Subcutaneous abdominal adipose tissue (tissue), 5 donors: ENCODE measurements at regions not wholly inside any gene's neighbourhood (a gene's known extent, or its start where the extent isn't known, plus 50 kb on each side); places are given as distances from the start of the nearest gene placed in this dataset.

Experiments used
- H3K27ac ChIP-seq: one replicate; pipeline ENCODE4 v1.7.0; 2013; ENCODE audit warnings: low read depth, mild to moderate bottlenecking, inconsistent platforms, low read length, moderate library complexity
- H3K27me3 ChIP-seq, 5 donors: one replicate each; pipeline ENCODE4 v1.7.0; 2013; ENCODE audit warnings: low read length in 5 of 5, inconsistent platforms in 1 of 5; ENCODE audit not compliant: control insufficient read depth in 5 of 5, insufficient read depth in 4 of 5
- H3K36me3 ChIP-seq, 5 donors: one replicate each; pipeline ENCODE4 v1.7.0; 2013; ENCODE audit warnings: low read length in 5 of 5; ENCODE audit not compliant: control insufficient read depth in 5 of 5, insufficient read depth in 5 of 5
- H3K4me1 ChIP-seq, 5 donors: one replicate each; pipeline ENCODE4 v1.7.0; 2013; ENCODE audit warnings: low read length in 5 of 5, mild to moderate bottlenecking in 3 of 5, moderate library complexity in 1 of 5; ENCODE audit not compliant: control insufficient read depth in 5 of 5, insufficient read depth in 5 of 5
- H3K4me3 ChIP-seq, 5 donors: one replicate each; pipeline ENCODE4 v1.7.0; 2013; ENCODE audit warnings: low read length in 5 of 5, low read depth in 1 of 5
- H3K9ac ChIP-seq, 5 donors: one replicate each; pipeline ENCODE4 v1.7.0; 2013; ENCODE audit warnings: low read length in 5 of 5, mild to moderate bottlenecking in 4 of 5, moderate library complexity in 3 of 5
- H3K9me3 ChIP-seq, 5 donors: one replicate each; pipeline ENCODE4 v1.7.0; 2013; ENCODE audit warnings: low read length in 5 of 5; ENCODE audit not compliant: control insufficient read depth in 5 of 5
- donor health status: healthy.
- donor health status: healthy.
- donor health status: healthy.
- donor health status: healthy.
- donor health status: healthy.

DNA sequence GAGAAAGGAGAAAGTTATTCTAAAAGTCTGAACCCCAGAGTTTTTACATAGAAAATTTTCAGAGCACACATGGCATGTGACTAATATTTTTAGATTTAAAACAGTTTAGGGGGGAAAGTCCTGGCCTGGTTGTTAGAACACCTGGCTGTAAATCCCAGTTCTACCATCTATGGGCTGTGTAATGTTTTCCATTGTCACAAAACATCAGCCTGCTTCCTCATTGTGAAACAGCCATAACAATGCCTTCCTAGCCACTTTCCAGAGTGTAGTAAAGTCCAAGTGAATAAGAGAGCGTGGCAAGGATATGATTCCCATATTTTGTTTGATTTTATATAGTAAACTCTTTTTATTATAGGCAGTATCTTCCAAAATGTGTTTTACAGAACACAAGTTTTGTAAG is 310.0 kb upstream of the DCN start:
- Histone ChIP-seq H3K27ac (no peak overlapping the region), H3K9me3 (no peaks in the 10 kb centered on the region), H3K4me1 (no peaks in the 10 kb centered on the region), H3K36me3 (no peaks in the 10 kb centered on the region), H3K27me3 (no peaks in the 10 kb centered on the region), H3K4me3 (no peak overlapping the region), H3K9ac (no peak overlapping the region)

DNA sequence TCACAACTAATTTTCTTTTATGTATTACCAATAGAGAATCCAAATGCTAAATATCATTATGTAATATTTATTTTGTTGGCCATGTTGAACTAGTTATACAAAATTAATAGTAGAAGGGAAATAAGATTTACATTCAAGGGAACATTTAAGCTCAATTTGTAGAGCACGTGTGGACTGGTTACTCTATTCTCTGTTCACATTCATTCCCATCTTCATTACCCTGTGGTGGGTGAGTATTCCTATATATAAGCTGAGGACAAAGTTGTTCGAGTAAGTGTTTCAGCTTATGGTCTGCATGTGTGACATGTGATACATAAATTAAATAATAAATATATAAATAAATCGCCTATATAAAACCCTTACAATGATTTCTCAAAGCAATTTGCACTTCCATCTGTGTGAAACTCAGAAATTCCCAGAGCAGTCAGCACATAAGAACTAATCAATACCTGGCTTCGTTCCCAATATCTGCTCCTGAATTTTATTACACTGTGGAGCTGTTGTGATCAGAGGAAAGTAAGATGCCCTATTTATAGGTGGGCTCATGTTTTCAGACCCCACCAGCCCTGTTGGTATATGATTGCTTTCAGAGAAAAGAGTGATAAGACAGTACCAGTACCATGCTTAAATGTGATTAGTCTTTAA is 308.2 kb upstream of the DCN start:
- no peaks in the 10 kb centered on the region for H3K36me3 ChIP-seq
- H3K27me3 ChIP-seq, result no peaks in the 10 kb centered on the region
- H3K9me3 ChIP-seq, result no peaks in the 10 kb centered on the region
- no peak overlapping the region for H3K4me3 ChIP-seq
- H3K4me1 ChIP-seq, result no peaks in the 10 kb centered on the region
- H3K9ac ChIP-seq, result no peak overlapping the region
- H3K27ac ChIP-seq, result no peak overlapping the region

DNA sequence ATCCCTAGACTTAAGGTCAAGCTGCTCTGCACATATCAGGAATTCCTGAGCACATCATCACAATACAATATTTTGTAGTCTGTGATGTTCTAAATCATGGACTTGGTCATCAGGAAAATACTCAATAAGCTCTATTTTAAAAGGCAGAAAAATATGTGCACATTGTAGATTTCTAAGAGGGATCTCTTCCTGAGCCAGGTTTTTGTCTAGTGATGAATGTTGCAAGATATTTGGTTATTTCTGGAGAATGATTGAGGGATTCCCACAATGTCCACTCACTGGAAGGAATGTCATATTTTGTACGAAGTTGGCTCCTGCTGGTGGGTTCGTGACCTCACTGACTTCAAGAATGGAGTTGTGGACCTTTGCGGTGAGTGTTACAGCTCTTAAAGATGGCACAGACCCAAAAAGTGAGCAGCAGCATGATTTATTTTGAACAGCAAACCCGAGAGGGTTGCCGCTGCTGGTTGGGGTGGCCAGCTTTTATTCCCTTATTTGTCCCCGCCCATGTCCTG is 300.9 kb upstream of the DCN start:
- Histone ChIP-seq H3K27ac (no peak overlapping the region), H3K9ac (no peak overlapping the region), H3K4me3 (no peak overlapping the region), H3K4me1 (no peaks in the 10 kb centered on the region), H3K36me3 (no peaks in the 10 kb centered on the region), H3K9me3 (peaks cover 0 to 2% (median 0%) of the 10 kb centered on the region in 5 donors), H3K27me3 (no peaks in the 10 kb centered on the region)

DNA sequence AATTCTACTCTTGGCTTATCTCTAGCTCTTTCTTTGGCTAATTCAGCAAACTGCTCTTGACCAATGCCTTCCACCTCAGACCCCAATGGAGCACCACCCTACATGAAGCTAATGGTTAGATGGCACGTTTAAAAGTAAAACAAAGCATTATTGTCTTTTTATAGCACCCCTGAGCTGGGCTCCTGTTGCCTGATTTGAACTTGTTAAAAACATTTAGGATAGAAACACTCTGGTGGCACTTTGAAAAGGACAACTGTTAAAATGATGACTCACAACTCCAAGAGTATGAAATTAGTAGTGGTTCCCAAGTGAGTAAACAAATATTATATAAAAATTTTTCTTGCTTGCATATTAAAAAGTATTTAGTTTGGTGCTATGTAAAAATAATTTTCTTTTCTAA is 299.6 kb upstream of the DCN start:
- Histone ChIP-seq H3K4me3 (no peak overlapping the region), H3K27ac (no peak overlapping the region), H3K36me3 (no peaks in the 10 kb centered on the region), H3K27me3 (no peaks in the 10 kb centered on the region), H3K4me1 (no peaks in the 10 kb centered on the region), H3K9ac (no peak overlapping the region), H3K9me3 (peaks cover 0 to 2% (median 0%) of the 10 kb centered on the region in 5 donors)

DNA sequence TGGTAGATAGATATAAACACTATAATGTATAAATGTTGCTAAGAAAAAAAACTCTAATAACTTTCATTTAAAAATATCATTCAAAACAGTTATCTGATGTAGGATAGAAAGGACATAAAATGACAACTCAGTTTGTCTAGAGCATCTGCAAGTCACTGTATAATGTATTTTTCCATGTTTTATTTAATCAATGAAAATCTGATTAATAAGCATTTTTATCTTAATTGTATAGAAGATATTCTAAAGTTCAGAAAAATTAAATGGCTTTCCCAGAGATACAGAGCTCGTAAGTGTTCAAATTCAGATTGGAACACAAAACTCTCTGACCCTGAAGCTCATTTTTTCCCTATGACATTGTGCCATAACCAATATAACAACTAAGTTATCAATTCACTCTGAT is 295.9 kb upstream of the DCN start:
- Histone ChIP-seq H3K36me3 (no peaks in the 10 kb centered on the region), H3K27me3 (no peaks in the 10 kb centered on the region), H3K4me1 (no peaks in the 10 kb centered on the region), H3K9ac (no peak overlapping the region), H3K9me3 (peaks cover 0 to 2% (median 0%) of the 10 kb centered on the region in 5 donors), H3K4me3 (no peak overlapping the region), H3K27ac (no peak overlapping the region)

DNA sequence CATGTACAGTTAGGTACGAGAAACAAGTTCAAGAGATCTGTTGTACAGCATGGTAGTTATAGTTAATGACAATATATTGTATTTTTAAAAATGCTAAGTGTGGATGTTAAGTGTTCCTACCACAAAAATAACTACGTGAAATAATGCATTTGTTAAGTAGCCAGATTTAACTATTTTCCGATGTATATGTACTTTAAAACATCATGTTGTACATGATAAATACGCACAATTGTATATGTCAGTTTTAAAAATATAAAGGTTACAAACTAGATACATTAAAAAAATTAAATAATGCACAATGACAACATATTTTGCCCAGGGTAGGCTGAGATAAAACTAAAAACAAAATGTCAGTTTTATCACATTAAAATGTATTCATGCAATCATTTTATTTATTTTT is 285.1 kb upstream of the DCN start:
- Histone ChIP-seq H3K4me3 (no peak overlapping the region), H3K27ac (no peak overlapping the region), H3K27me3 (no peaks in the 10 kb centered on the region), H3K36me3 (no peaks in the 10 kb centered on the region), H3K9ac (no peak overlapping the region), H3K9me3 (peaks cover 0 to 3% (median 0%) of the 10 kb centered on the region in 5 donors), H3K4me1 (no peaks in the 10 kb centered on the region)

DNA sequence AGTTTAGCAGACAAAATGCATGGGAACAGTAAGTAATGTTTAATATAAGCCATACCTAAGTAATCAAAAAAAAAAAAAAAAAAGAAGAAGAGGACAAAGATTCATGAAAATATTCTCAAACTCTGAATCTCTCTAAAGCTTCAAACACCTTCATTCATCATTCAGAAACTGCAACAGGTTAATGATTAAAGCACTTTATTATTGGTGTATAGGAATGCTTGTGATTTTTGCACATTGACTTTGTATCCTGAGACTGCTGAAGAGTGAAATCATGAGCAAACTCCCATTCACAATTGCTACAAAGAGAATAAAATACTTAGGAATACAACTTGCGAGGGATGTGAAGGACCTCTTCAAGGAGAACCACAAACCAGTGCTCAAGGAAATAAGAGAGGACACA is 278.4 kb upstream of the DCN start:
- Histone ChIP-seq H3K27me3 (no peaks in the 10 kb centered on the region), H3K9ac (no peak overlapping the region)

DNA sequence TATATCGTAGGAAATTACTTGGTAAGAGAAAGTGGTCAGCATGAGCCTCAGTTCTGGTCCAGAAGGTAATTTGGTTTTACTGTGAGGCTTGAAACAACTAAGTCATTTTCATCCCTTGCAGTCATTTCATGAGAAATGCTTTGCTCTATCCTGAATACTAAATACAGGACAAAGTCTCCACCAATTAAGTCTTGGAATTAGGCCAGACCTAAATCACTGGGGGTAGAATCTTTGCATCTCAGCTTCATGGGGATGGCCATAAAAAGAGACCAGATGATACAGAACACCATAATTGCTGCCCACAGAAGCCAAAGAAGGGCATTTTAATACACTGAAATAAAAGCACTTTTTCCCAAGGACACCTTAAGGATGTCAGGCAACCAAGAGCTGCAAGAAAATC is 277.9 kb upstream of the DCN start:
- H3K36me3 ChIP-seq, result no peaks in the 10 kb centered on the region
- H3K4me3 ChIP-seq, result no peak overlapping the region
- H3K27ac ChIP-seq, result no peak overlapping the region

More for the DNA sequence above, 278.4 kb upstream of the DCN start:
- H3K4me3 ChIP-seq, result no peak overlapping the region
- no peaks in the 10 kb centered on the region for H3K4me1 ChIP-seq
- H3K9me3 ChIP-seq, result peaks cover 0 to 3% (median 0%) of the 10 kb centered on the region in 5 donors
- no peaks in the 10 kb centered on the region for H3K36me3 ChIP-seq
- no peak overlapping the region for H3K27ac ChIP-seq

DNA sequence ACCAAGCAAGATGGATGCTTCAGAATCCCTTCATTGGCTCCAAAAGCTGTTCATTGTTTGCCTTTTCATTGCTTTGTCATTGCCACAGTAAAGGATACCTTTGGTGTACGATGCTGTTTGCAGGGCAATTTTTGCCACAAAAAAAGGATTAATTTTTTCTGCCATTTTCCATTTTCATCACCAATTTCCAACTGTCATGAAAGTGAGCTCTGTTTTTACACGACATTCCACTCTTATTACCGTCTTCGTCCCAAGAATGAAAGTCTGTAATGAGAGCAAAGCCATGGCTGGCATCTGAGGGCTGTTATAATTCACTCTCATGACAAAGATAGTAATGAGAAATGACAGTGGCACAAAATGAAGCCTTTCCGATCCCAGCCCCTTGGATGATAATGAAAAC is 272.7 kb upstream of the DCN start:
- peaks cover 0 to 3% (median 0%) of the 10 kb centered on the region in 5 donors for H3K9me3 ChIP-seq
- no peak overlapping the region for H3K9ac ChIP-seq
- no peak overlapping the region for H3K27ac ChIP-seq
- H3K27me3 ChIP-seq, result no peaks in the 10 kb centered on the region
- no peaks in the 10 kb centered on the region for H3K4me1 ChIP-seq
- H3K36me3 ChIP-seq, result no peaks in the 10 kb centered on the region
- H3K4me3 ChIP-seq, result no peak overlapping the region

More for the DNA sequence above, 277.9 kb upstream of the DCN start:
- no peak overlapping the region for H3K9ac ChIP-seq
- no peaks in the 10 kb centered on the region for H3K27me3 ChIP-seq
- H3K9me3 ChIP-seq, result no peaks in the 10 kb centered on the region
- H3K4me1 ChIP-seq, result no peaks in the 10 kb centered on the region

DNA sequence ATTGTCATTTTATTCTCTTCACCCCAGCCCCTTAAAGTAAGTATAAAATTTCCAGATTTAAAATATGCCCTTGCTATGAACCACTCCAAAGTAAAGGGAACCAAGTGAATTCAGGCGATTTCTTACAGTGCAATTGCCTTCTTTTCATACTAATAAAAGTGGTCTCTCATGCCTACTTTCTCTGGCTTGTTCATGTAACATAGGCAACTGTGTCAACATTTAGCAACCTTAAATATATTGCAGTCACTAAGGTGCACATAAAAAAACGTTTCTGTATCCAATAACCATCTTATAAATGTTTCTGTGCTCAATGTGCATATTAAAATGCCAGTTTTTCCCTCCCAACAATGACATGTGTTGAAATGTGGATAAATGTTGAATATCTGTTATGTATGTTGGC is 271.6 kb upstream of the DCN start:
- H3K4me3 ChIP-seq, result no peak overlapping the region
- H3K4me1 ChIP-seq, result no peaks in the 10 kb centered on the region
- H3K27me3 ChIP-seq, result no peaks in the 10 kb centered on the region
- peaks cover 0 to 3% (median 0%) of the 10 kb centered on the region in 5 donors for H3K9me3 ChIP-seq
- H3K9ac ChIP-seq, result no peak overlapping the region
- no peaks in the 10 kb centered on the region for H3K36me3 ChIP-seq
- H3K27ac ChIP-seq, result no peak overlapping the region
